Loucy (cell line): ENCODE measurements at regions not wholly inside any gene's neighbourhood (a gene's known extent, or its start where the extent isn't known, plus 50 kb on each side); places are given as distances from the start of the nearest gene placed in this dataset.

ENCODE experiments used
- EZH2phosphoT487 ChIP-seq: fragments of 200-600 bp; IDR thresholded peaks from 2 replicates; pipeline ENCODE4 v1.6.1; 2018; ENCODE audit warnings: antibody characterized with exemption, mild to moderate bottlenecking, moderate library complexity, borderline replicate concordance
- TF ChIP-seq, protein P1 (sequence below): fragments of 200-600 bp; sonication (generic); conservative IDR thresholded peaks from 2 replicates; pipeline ENCODE4 v1.5.1; 2014; ENCODE audit warnings: mild to moderate bottlenecking, antibody characterized with exemption, low read length

DNA sequence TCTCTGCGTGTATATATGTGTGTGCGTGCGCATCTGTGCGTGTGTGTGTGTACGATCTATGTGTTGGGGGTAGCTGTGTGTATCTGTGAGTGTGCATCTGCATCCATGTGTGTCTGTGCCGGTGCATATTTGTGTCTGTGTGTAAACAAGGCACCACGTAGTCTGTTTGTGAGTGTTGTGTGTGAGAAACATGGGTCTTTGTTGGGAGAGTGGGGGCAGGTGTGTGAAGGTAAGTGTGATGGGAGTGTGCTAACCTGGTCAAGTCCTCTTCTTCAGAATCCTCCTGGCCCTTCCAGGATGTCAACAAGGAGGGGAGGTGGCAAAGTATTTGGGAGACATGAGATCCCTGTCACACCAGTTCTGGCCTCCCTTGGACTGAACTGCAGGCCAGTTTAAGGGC, 87.2 kb downstream of the HIF1AN start:
- TF ChIP-seq, protein P1, sequence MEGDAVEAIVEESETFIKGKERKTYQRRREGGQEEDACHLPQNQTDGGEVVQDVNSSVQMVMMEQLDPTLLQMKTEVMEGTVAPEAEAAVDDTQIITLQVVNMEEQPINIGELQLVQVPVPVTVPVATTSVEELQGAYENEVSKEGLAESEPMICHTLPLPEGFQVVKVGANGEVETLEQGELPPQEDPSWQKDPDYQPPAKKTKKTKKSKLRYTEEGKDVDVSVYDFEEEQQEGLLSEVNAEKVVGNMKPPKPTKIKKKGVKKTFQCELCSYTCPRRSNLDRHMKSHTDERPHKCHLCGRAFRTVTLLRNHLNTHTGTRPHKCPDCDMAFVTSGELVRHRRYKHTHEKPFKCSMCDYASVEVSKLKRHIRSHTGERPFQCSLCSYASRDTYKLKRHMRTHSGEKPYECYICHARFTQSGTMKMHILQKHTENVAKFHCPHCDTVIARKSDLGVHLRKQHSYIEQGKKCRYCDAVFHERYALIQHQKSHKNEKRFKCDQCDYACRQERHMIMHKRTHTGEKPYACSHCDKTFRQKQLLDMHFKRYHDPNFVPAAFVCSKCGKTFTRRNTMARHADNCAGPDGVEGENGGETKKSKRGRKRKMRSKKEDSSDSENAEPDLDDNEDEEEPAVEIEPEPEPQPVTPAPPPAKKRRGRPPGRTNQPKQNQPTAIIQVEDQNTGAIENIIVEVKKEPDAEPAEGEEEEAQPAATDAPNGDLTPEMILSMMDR: no peak
- TF ChIP-seq EZH2phosphoT487: no peak
